ENCODE measurements at regions not wholly inside any gene's neighbourhood (a gene's known extent, or its start where the extent isn't known, plus 50 kb on each side); places are given as distances from the start of the nearest gene placed in this dataset.

DNA sequence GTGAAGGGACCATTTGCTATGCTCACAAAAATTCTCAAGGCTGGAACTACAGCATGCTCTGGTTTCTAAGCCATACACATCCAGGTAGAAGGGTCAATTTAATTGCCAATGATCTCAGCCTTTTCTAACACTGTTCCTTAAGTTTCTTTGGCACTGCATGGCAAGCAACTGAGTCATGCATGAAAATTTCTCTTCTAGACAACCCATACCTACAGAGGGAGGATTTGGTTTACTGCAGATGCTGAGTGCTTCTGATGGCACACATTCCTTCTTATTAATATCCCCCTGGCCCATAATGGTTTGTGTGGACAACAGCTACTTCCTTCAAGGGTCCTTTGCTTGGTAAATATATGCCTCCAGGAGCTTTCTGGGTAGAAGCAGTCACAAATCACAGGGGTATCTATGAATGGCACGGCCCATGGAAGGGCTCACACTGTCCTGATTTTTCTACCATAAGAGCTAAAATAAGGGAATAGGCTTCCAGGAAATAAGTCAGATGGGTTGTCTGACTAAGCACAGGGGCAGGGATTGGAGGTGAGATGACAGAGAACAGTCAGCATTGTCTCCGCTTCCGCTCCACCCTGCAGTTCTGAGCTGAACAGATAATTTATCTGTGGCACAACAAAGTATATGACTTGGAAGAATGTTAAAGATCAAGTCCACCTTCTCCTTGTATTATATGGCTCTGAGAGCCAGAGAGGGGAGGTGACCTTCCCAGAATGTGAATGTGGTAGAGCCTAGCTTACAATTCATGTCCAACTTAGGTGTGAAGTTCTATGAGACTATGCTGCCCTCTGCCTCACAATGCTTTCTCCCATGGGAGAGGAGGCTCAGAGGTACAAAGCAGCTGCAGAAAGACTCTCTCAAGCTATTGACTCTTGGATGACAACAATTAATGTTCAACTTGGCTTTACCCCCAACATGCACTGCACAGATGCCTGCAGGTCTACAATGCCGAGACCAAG lies 199.2 kb upstream of the TNP1 start:
- Histone ChIP-seq H3K36me3 (ENCODE audit: control insufficient read depth, insufficient read depth, low read length) (no peaks in the 10 kb centered on the region), H3K27me3 (ENCODE audit: control insufficient read depth, insufficient read depth, low read length) (no peaks in the 10 kb centered on the region), H3K4me1 (ENCODE audit: control insufficient read depth, insufficient read depth, low read length) (no peaks in the 10 kb centered on the region), H3K4me3 (ENCODE audit: low read length) (no peak overlapping the region), H3K9me3 (ENCODE audit: control insufficient read depth, low read length) (no peaks in the 10 kb centered on the region), H3K9ac (ENCODE audit: low read length) (no peak overlapping the region)

- Histone ChIP-seq H3K36me3 (ENCODE audit: control insufficient read depth, insufficient read depth, low read length) (no peaks in the 10 kb centered on the region), H3K9me3 (ENCODE audit: control insufficient read depth, low read length) (no peaks in the 10 kb centered on the region), H3K4me1 (ENCODE audit: control insufficient read depth, insufficient read depth, low read length) (no peaks in the 10 kb centered on the region), H3K9ac (ENCODE audit: low read length) (no peak overlapping the region), H3K4me3 (ENCODE audit: low read length) (no peak overlapping the region), H3K27me3 (ENCODE audit: control insufficient read depth, insufficient read depth, low read length) (no peaks in the 10 kb centered on the region)
Observed at GRCh38 chr2:217057773-217058172, 197.9 kb upstream of the TNP1 start.

GRCh38 chr2:217055624-217056023 lies 195.8 kb upstream of the TNP1 start:
- Histone ChIP-seq H3K4me1 (ENCODE audit: control insufficient read depth, insufficient read depth, low read length) (no peaks in the 10 kb centered on the region), H3K27me3 (ENCODE audit: control insufficient read depth, insufficient read depth, low read length) (no peaks in the 10 kb centered on the region), H3K9me3 (ENCODE audit: control insufficient read depth, low read length) (no peaks in the 10 kb centered on the region), H3K9ac (ENCODE audit: low read length) (no peak overlapping the region), H3K36me3 (ENCODE audit: control insufficient read depth, insufficient read depth, low read length) (no peaks in the 10 kb centered on the region), H3K4me3 (ENCODE audit: low read length) (no peak overlapping the region)

- H3K4me1 ChIP-seq (ENCODE audit: control insufficient read depth, insufficient read depth, low read length), result no peaks in the 10 kb centered on the region
- H3K4me3 ChIP-seq (ENCODE audit: low read length), result no peak overlapping the region
- H3K9me3 ChIP-seq (ENCODE audit: control insufficient read depth, low read length), result no peaks in the 10 kb centered on the region
- no peaks in the 10 kb centered on the region for H3K27me3 ChIP-seq (ENCODE audit: control insufficient read depth, insufficient read depth, low read length)
- H3K36me3 ChIP-seq (ENCODE audit: control insufficient read depth, insufficient read depth, low read length), result no peaks in the 10 kb centered on the region
- no peak overlapping the region for H3K9ac ChIP-seq (ENCODE audit: low read length)
Observed at GRCh38 chr2:217054791-217055190, 194.9 kb upstream of the TNP1 start.

- no peaks in the 10 kb centered on the region for H3K4me1 ChIP-seq (ENCODE audit: control insufficient read depth, insufficient read depth, low read length)
- no peaks in the 10 kb centered on the region for H3K36me3 ChIP-seq (ENCODE audit: control insufficient read depth, insufficient read depth, low read length)
- no peak overlapping the region for H3K9ac ChIP-seq (ENCODE audit: low read length)
- no peak overlapping the region for H3K4me3 ChIP-seq (ENCODE audit: low read length)
- no peaks in the 10 kb centered on the region for H3K9me3 ChIP-seq (ENCODE audit: control insufficient read depth, low read length)
- peaks cover 6% of the 10 kb centered on the region for H3K27me3 ChIP-seq (ENCODE audit: control insufficient read depth, insufficient read depth, low read length)
Observed at GRCh38 chr2:217052856-217053577, 193.2 kb upstream of the TNP1 start.

- Histone ChIP-seq H3K9me3 (ENCODE audit: control insufficient read depth, low read length) (no peaks in the 10 kb centered on the region), H3K9ac (ENCODE audit: low read length) (no peak overlapping the region), H3K4me3 (ENCODE audit: low read length) (no peak overlapping the region), H3K27me3 (ENCODE audit: control insufficient read depth, insufficient read depth, low read length) (peaks cover 6% of the 10 kb centered on the region), H3K4me1 (ENCODE audit: control insufficient read depth, insufficient read depth, low read length) (peaks cover 13% of the 10 kb centered on the region), H3K36me3 (ENCODE audit: control insufficient read depth, insufficient read depth, low read length) (no peaks in the 10 kb centered on the region)
Observed at GRCh38 chr2:217051416-217051815, 191.6 kb upstream of the TNP1 start.

GRCh38 chr2:217049956-217050355 lies 190.1 kb upstream of the TNP1 start:
- Histone ChIP-seq H3K27me3 (ENCODE audit: control insufficient read depth, insufficient read depth, low read length) (peaks cover 6% of the 10 kb centered on the region), H3K9ac (ENCODE audit: low read length) (no peak overlapping the region), H3K9me3 (ENCODE audit: control insufficient read depth, low read length) (no peaks in the 10 kb centered on the region), H3K4me3 (ENCODE audit: low read length) (no peak overlapping the region), H3K4me1 (ENCODE audit: control insufficient read depth, insufficient read depth, low read length) (peaks cover 20% of the 10 kb centered on the region), H3K36me3 (ENCODE audit: control insufficient read depth, insufficient read depth, low read length) (no peaks in the 10 kb centered on the region)

GRCh38 chr2:217049422-217049821 lies 189.6 kb upstream of the TNP1 start:
- Histone ChIP-seq H3K9ac (ENCODE audit: low read length) (no peak overlapping the region), H3K9me3 (ENCODE audit: control insufficient read depth, low read length) (no peaks in the 10 kb centered on the region), H3K27me3 (ENCODE audit: control insufficient read depth, insufficient read depth, low read length) (peaks cover 6% of the 10 kb centered on the region), H3K36me3 (ENCODE audit: control insufficient read depth, insufficient read depth, low read length) (no peaks in the 10 kb centered on the region), H3K4me3 (ENCODE audit: low read length) (no peak overlapping the region), H3K4me1 (ENCODE audit: control insufficient read depth, insufficient read depth, low read length) (peaks cover 20% of the 10 kb centered on the region)

GRCh38 chr2:217048730-217049129 lies 188.9 kb upstream of the TNP1 start:
- H3K36me3 ChIP-seq (ENCODE audit: control insufficient read depth, insufficient read depth, low read length), result no peaks in the 10 kb centered on the region
- H3K4me3 ChIP-seq (ENCODE audit: low read length), result no peak overlapping the region
- peaks cover 20% of the 10 kb centered on the region for H3K4me1 ChIP-seq (ENCODE audit: control insufficient read depth, insufficient read depth, low read length)
- H3K27me3 ChIP-seq (ENCODE audit: control insufficient read depth, insufficient read depth, low read length), result peaks cover 6% of the 10 kb centered on the region
- no peaks in the 10 kb centered on the region for H3K9me3 ChIP-seq (ENCODE audit: control insufficient read depth, low read length)
- no peak overlapping the region for H3K9ac ChIP-seq (ENCODE audit: low read length)

GRCh38 chr2:217047631-217048030 lies 187.8 kb upstream of the TNP1 start:
- Histone ChIP-seq H3K4me3 (ENCODE audit: low read length) (no peak overlapping the region), H3K36me3 (ENCODE audit: control insufficient read depth, insufficient read depth, low read length) (no peaks in the 10 kb centered on the region), H3K9me3 (ENCODE audit: control insufficient read depth, low read length) (no peaks in the 10 kb centered on the region), H3K9ac (ENCODE audit: low read length) (no peak overlapping the region), H3K4me1 (ENCODE audit: control insufficient read depth, insufficient read depth, low read length) (peaks cover 20% of the 10 kb centered on the region), H3K27me3 (ENCODE audit: control insufficient read depth, insufficient read depth, low read length) (peaks cover 6% of the 10 kb centered on the region)

DNA sequence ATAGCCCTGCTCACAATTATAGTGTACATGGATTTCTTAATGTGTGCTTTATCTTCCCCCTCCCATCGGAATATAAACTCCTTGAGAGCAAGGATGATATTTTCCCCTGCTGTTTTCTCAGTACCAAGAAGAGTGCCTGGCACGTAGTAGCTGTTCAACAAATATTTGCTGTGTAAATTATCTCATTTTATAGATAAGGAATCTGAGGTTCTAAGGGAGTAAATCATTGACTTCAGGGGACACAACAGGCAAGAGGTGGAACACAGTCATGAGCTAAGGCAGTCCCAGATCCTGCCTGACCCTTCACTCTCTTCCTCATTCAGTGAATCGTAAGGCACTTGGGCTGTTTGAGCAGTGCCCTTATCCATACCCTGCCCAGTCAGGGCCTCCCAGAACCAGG lies 187.3 kb upstream of the TNP1 start:
- Histone ChIP-seq H3K4me3 (ENCODE audit: low read length) (no peak overlapping the region), H3K9me3 (ENCODE audit: control insufficient read depth, low read length) (no peaks in the 10 kb centered on the region), H3K4me1 (ENCODE audit: control insufficient read depth, insufficient read depth, low read length) (peaks cover 20% of the 10 kb centered on the region)

More for the DNA sequence above, 187.3 kb upstream of the TNP1 start:
- H3K36me3 ChIP-seq (ENCODE audit: control insufficient read depth, insufficient read depth, low read length), result no peaks in the 10 kb centered on the region
- no peak overlapping the region for H3K9ac ChIP-seq (ENCODE audit: low read length)
- peaks cover 6% of the 10 kb centered on the region for H3K27me3 ChIP-seq (ENCODE audit: control insufficient read depth, insufficient read depth, low read length)
